ENCODE measurements at regions not wholly inside any gene's neighbourhood (a gene's known extent, or its start where the extent isn't known, plus 50 kb on each side); places are given as distances from the start of the nearest gene placed in this dataset.

DNA sequence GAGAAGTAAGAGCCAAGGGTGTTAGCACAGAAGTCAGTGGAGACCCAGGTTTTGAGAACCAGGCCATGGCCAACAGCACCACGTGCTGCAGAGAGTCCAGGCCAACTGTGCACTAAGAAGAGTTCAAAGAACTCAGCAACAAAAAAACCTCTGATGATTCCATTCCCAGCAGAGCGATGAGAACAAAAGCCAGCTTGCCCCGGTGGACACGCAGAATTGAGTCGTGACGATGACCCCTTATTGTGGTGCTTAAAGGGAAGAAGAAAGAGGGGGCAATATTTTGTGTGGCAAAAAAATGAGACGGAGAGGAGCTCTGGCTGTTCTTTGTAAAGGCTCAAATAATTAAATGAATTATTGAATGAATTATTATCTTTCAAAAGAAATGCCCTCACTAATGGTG, 468.3 kb upstream of the AUTS2 start:
- no peaks in the 10 kb centered on the region for H3K9me3 ChIP-seq (ENCODE audit: control insufficient read depth in 4 of 4, low read length in 3 of 4)
- no peak overlapping the region for H3K4me3 ChIP-seq (ENCODE audit: low read depth in 1 of 3, low read length in 3 of 3)
- TF ChIP-seq NR2F2 (IDR thresholded peaks at IDR 0.05) (no peak), SP1 (IDR thresholded peaks at IDR 0.05) (no peak), FOXA2 (IDR thresholded peaks at IDR 0.05) (no peak), RXRA (IDR thresholded peaks at IDR 0.05) (no peak), EGR1 (IDR thresholded peaks at IDR 0.05; ENCODE audit: low read depth in 2 of 2) (no peak), CTCF (IDR thresholded peaks at IDR 0.05; ENCODE audit: low read depth, low read length, missing input control) (no peak), HNF4G (IDR thresholded peaks at IDR 0.05) (no peak), JUND (IDR thresholded peaks at IDR 0.05) (no peak), YY1 (IDR thresholded peaks at IDR 0.05) (no peak), RAD21 (IDR thresholded peaks at IDR 0.05) (no peak), HNF4A (conservative IDR thresholded peaks at IDR 0.05) (no peak)
- TF ChIP-seq, protein P1, sequence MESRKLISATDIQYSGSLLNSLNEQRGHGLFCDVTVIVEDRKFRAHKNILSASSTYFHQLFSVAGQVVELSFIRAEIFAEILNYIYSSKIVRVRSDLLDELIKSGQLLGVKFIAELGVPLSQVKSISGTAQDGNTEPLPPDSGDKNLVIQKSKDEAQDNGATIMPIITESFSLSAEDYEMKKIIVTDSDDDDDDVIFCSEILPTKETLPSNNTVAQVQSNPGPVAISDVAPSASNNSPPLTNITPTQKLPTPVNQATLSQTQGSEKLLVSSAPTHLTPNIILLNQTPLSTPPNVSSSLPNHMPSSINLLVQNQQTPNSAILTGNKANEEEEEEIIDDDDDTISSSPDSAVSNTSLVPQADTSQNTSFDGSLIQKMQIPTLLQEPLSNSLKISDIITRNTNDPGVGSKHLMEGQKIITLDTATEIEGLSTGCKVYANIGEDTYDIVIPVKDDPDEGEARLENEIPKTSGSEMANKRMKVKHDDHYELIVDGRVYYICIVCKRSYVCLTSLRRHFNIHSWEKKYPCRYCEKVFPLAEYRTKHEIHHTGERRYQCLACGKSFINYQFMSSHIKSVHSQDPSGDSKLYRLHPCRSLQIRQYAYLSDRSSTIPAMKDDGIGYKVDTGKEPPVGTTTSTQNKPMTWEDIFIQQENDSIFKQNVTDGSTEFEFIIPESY (IDR thresholded peaks at IDR 0.05), result no peak
- no peak overlapping the region for H3K9ac ChIP-seq (ENCODE audit: low read depth in 1 of 2, low read length in 2 of 2)
- H3K4me1 ChIP-seq (ENCODE audit: control insufficient read depth in 4 of 4, insufficient read depth in 4 of 4, low read length in 3 of 4), result no peaks in the 10 kb centered on the region
- 83% methylated on average over 7 of the region's 7 CpGs for WGBS
- no peak overlapping the region for H3K27ac ChIP-seq (ENCODE audit: low read depth in 1 of 2, low read length in 2 of 2)
- DNase-seq (ENCODE audit: low spot score), result no peak
- no peaks in the 10 kb centered on the region for H3K27me3 ChIP-seq (ENCODE audit: control insufficient read depth in 4 of 4, insufficient read depth in 4 of 4, low read length in 3 of 4)
- H3K36me3 ChIP-seq (ENCODE audit: control insufficient read depth in 4 of 4, insufficient read depth in 3 of 4, low read depth in 1 of 4, low read length in 3 of 4), result no peaks in the 10 kb centered on the region

GRCh38 chr7:69130396-69130795, 467.9 kb upstream of the AUTS2 start:
- TF ChIP-seq YY1 (IDR thresholded peaks at IDR 0.05), result no peak
- TF ChIP-seq TAF1 (conservative IDR thresholded peaks at IDR 0.05), result no peak
- no peak for TF ChIP-seq HNF4A (conservative IDR thresholded peaks at IDR 0.05)
- TF ChIP-seq SP1 (IDR thresholded peaks at IDR 0.05), result no peak
- TF ChIP-seq, protein P2, sequence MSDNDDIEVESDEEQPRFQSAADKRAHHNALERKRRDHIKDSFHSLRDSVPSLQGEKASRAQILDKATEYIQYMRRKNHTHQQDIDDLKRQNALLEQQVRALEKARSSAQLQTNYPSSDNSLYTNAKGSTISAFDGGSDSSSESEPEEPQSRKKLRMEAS (IDR thresholded peaks at IDR 0.05), result no peak
- TF ChIP-seq RAD21 (IDR thresholded peaks at IDR 0.05), result no peak
- TF ChIP-seq, protein P3, sequence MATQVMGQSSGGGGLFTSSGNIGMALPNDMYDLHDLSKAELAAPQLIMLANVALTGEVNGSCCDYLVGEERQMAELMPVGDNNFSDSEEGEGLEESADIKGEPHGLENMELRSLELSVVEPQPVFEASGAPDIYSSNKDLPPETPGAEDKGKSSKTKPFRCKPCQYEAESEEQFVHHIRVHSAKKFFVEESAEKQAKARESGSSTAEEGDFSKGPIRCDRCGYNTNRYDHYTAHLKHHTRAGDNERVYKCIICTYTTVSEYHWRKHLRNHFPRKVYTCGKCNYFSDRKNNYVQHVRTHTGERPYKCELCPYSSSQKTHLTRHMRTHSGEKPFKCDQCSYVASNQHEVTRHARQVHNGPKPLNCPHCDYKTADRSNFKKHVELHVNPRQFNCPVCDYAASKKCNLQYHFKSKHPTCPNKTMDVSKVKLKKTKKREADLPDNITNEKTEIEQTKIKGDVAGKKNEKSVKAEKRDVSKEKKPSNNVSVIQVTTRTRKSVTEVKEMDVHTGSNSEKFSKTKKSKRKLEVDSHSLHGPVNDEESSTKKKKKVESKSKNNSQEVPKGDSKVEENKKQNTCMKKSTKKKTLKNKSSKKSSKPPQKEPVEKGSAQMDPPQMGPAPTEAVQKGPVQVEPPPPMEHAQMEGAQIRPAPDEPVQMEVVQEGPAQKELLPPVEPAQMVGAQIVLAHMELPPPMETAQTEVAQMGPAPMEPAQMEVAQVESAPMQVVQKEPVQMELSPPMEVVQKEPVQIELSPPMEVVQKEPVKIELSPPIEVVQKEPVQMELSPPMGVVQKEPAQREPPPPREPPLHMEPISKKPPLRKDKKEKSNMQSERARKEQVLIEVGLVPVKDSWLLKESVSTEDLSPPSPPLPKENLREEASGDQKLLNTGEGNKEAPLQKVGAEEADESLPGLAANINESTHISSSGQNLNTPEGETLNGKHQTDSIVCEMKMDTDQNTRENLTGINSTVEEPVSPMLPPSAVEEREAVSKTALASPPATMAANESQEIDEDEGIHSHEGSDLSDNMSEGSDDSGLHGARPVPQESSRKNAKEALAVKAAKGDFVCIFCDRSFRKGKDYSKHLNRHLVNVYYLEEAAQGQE (IDR thresholded peaks at IDR 0.05), result no peak
- no peak for TF ChIP-seq HNF4G (IDR thresholded peaks at IDR 0.05)
- TF ChIP-seq FOXA2 (IDR thresholded peaks at IDR 0.05), result no peak
- TF ChIP-seq CTCF (IDR thresholded peaks at IDR 0.05; ENCODE audit: low read depth, low read length, missing input control), result no peak
- no peak for TF ChIP-seq FOXA1 (IDR thresholded peaks at IDR 0.05)
- no peak for TF ChIP-seq RXRA (IDR thresholded peaks at IDR 0.05)
- TF ChIP-seq, protein P1 (IDR thresholded peaks at IDR 0.05), result no peak
- H3K36me3 ChIP-seq (ENCODE audit: control insufficient read depth in 4 of 4, insufficient read depth in 3 of 4, low read depth in 1 of 4, low read length in 3 of 4), result no peaks in the 10 kb centered on the region
- H3K4me1 ChIP-seq (ENCODE audit: control insufficient read depth in 4 of 4, insufficient read depth in 4 of 4, low read length in 3 of 4), result no peaks in the 10 kb centered on the region
- no peak for DNase-seq (ENCODE audit: low spot score)
- H3K27me3 ChIP-seq (ENCODE audit: control insufficient read depth in 4 of 4, insufficient read depth in 4 of 4, low read length in 3 of 4), result no peaks in the 10 kb centered on the region
- no peak overlapping the region for H3K4me3 ChIP-seq (ENCODE audit: low read depth in 1 of 3, low read length in 3 of 3)
- no peak overlapping the region for H3K27ac ChIP-seq (ENCODE audit: low read depth in 1 of 2, low read length in 2 of 2)
- H3K9me3 ChIP-seq (ENCODE audit: control insufficient read depth in 4 of 4, low read length in 3 of 4), result no peaks in the 10 kb centered on the region
- H3K9ac ChIP-seq (ENCODE audit: low read depth in 1 of 2, low read length in 2 of 2), result no peak overlapping the region
- 79% methylated on average over 2 of the region's 2 CpGs for WGBS
